ENCODE measurements at regions not wholly inside any gene's neighbourhood (a gene's known extent, or its start where the extent isn't known, plus 50 kb on each side); places are given as distances from the start of the nearest gene placed in this dataset.

DNA sequence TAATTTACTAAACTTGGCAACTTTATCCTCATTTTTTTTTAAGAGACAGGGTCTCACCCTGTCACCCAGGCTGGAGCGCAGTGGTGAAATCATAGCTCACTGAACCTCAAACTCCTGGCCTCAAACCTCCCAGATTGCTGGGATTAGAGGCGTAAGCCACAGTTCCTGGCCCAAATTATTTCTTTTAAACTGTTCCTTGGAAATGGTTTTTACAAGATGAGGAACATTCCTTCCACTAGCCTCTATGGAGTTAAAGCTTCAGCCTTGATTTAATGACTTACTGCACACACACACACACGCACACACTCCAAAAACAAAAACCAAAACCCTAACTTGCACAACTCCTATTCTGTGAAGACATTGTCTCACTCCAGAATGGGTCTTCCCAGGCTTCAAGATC is 77.2 kb upstream of the TARS1 start:
- TF ChIP-seq, protein P1, sequence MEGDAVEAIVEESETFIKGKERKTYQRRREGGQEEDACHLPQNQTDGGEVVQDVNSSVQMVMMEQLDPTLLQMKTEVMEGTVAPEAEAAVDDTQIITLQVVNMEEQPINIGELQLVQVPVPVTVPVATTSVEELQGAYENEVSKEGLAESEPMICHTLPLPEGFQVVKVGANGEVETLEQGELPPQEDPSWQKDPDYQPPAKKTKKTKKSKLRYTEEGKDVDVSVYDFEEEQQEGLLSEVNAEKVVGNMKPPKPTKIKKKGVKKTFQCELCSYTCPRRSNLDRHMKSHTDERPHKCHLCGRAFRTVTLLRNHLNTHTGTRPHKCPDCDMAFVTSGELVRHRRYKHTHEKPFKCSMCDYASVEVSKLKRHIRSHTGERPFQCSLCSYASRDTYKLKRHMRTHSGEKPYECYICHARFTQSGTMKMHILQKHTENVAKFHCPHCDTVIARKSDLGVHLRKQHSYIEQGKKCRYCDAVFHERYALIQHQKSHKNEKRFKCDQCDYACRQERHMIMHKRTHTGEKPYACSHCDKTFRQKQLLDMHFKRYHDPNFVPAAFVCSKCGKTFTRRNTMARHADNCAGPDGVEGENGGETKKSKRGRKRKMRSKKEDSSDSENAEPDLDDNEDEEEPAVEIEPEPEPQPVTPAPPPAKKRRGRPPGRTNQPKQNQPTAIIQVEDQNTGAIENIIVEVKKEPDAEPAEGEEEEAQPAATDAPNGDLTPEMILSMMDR (IDR thresholded peaks at IDR 0.05; ENCODE audit: insufficient read depth, low read length, poor library complexity, severe bottlenecking) = no peak
- no peaks in the 10 kb centered on the region; the same call in 1 of the 2 replicates for H3K27me3 ChIP-seq (replicated peaks; ENCODE audit: control insufficient read depth, insufficient read depth, low read length)
- DNase-seq (ENCODE audit: extremely low read depth, insufficient read length) = no peak
- H3K4me3 ChIP-seq (replicated peaks; ENCODE audit: low read depth, low read length) = no peak overlapping the region
- no peaks in the 10 kb centered on the region for H3K36me3 ChIP-seq (ENCODE audit: control insufficient read depth, insufficient read depth, low read length)

GRCh38 chr5:33364406-33364805 is 76.4 kb upstream of the TARS1 start:
- Histone ChIP-seq H3K27me3 (replicated peaks; ENCODE audit: control insufficient read depth, insufficient read depth, low read length) (no peaks in the 10 kb centered on the region; the same call in 1 of the 2 replicates), H3K36me3 (ENCODE audit: control insufficient read depth, insufficient read depth, low read length) (no peaks in the 10 kb centered on the region), H3K4me3 (replicated peaks; ENCODE audit: low read depth, low read length) (no peak overlapping the region)
- TF ChIP-seq, protein P1 (IDR thresholded peaks at IDR 0.05; ENCODE audit: insufficient read depth, low read length, poor library complexity, severe bottlenecking) = no peak
- DNase-seq (ENCODE audit: extremely low read depth, insufficient read length) = no peak

DNA sequence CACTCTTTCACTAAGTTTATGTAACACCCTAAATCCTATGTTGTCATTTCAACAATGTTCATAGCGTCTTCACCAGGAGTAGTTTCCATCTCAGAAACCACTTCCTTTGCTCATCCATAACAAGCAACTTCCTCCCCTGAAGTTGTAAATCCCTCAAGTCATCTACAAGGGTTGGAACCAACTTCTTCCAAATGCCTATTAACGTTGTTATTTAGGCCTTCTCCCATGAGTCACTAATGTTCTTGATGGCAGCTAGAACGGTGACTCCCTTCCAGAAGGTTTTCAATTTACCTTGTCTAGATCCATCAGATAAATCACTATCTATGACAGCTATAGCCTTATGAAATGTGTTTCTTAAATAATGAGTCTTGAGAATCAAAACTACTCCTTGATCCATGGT is 73.3 kb upstream of the TARS1 start:
- Histone ChIP-seq H3K27me3 (replicated peaks; ENCODE audit: control insufficient read depth, insufficient read depth, low read length) (no peaks in the 10 kb centered on the region; the same call in 1 of the 2 replicates), H3K4me3 (replicated peaks; ENCODE audit: low read depth, low read length) (no peak overlapping the region), H3K36me3 (ENCODE audit: control insufficient read depth, insufficient read depth, low read length) (no peaks in the 10 kb centered on the region)
- TF ChIP-seq, protein P1 (IDR thresholded peaks at IDR 0.05; ENCODE audit: insufficient read depth, low read length, poor library complexity, severe bottlenecking) = no peak
- DNase-seq (ENCODE audit: extremely low read depth, insufficient read length) = no peak

GRCh38 chr5:33369485-33370465 is 71.0 kb upstream of the TARS1 start:
- Histone ChIP-seq H3K4me3 (replicated peaks; ENCODE audit: low read depth, low read length) (no peak overlapping the region), H3K36me3 (ENCODE audit: control insufficient read depth, insufficient read depth, low read length) (no peaks in the 10 kb centered on the region), H3K27me3 (replicated peaks; ENCODE audit: control insufficient read depth, insufficient read depth, low read length) (no peaks in the 10 kb centered on the region; the same call in 1 of the 2 replicates)
- no peak for DNase-seq (ENCODE audit: extremely low read depth, insufficient read length)
- TF ChIP-seq, protein P1 (IDR thresholded peaks at IDR 0.05; ENCODE audit: insufficient read depth, low read length, poor library complexity, severe bottlenecking) = no peak

DNA sequence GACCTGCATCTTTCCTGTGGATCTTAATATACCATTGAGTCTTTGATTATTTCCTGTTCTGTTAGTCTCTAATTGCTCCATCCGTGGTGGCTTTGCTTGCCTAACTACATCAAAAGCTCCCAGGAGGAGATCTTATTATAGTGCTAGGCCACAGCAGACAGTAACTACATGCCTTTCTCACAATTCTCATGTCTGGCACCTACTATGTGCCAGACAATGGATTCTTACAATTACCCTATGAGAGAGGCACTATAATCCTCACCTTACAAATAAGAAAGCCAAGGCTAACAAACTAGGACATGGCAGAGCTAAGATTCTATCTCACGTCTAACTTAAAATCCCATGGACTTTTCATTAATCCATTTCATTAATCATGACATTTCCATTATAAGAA is 70.3 kb upstream of the TARS1 start:
- no peak for DNase-seq (ENCODE audit: extremely low read depth, insufficient read length)
- TF ChIP-seq, protein P1 (IDR thresholded peaks at IDR 0.05; ENCODE audit: insufficient read depth, low read length, poor library complexity, severe bottlenecking) = no peak
- H3K36me3 ChIP-seq (ENCODE audit: control insufficient read depth, insufficient read depth, low read length) = no peaks in the 10 kb centered on the region

More for the DNA sequence above, 70.3 kb upstream of the TARS1 start:
- H3K27me3 ChIP-seq (replicated peaks; ENCODE audit: control insufficient read depth, insufficient read depth, low read length) = no peaks in the 10 kb centered on the region; the same call in 1 of the 2 replicates
- no peak overlapping the region for H3K4me3 ChIP-seq (replicated peaks; ENCODE audit: low read depth, low read length)

Measured in GM06990 (cell line).